Activated gamma-delta T cell treated with anti-CD3 and anti-CD28 coated beads, Interleukin-2, amount 50 U/mL, for 16 hours (primary cell): ENCODE measurements at regions not wholly inside any gene's neighbourhood (a gene's known extent, or its start where the extent isn't known, plus 50 kb on each side); places are given as distances from the start of the nearest gene placed in this dataset.
"Not testable (repeated sequence)": the region's sequence is repeated elsewhere in the genome, so short reads cannot be mapped to it uniquely, and the experiment has no call there.

ENCODE experiments used
- DNase-seq: peaks from one replicate; pipeline ENCODE4 v3.0.0-alpha.2; 2020; ENCODE audit warnings: low read depth

GRCh38 chr14:25436288-25436875 lies 386.4 kb upstream of the STXBP6 start:
- no peak for DNase-seq

GRCh38 chr14:25431211-25432076 lies 381.5 kb upstream of the STXBP6 start:
- no peak for DNase-seq

GRCh38 chr14:25430808-25431207 lies 380.9 kb upstream of the STXBP6 start:
- DNase-seq = no peak

GRCh38 chr14:25412998-25413397 lies 363.1 kb upstream of the STXBP6 start:
- DNase-seq = no peak

GRCh38 chr14:25411781-25412757 lies 362.1 kb upstream of the STXBP6 start:
- DNase-seq = no peak

- no peak for DNase-seq
Observed at GRCh38 chr14:25406818-25407217, 356.9 kb upstream of the STXBP6 start.

GRCh38 chr14:25400607-25401206 lies 350.8 kb upstream of the STXBP6 start:
- DNase-seq = peak; percentile 0

- no peak for DNase-seq
Observed at GRCh38 chr14:25396128-25396527, 346.2 kb upstream of the STXBP6 start.

- DNase-seq = no peak
Observed at GRCh38 chr14:25394791-25395391, 344.9 kb upstream of the STXBP6 start.

GRCh38 chr14:25394356-25394755 lies 344.4 kb upstream of the STXBP6 start:
- DNase-seq = no peak

- no peak for DNase-seq
Observed at GRCh38 chr14:25389948-25390347, 340.0 kb upstream of the STXBP6 start.

- DNase-seq = no peak
Observed at GRCh38 chr14:25381498-25381897, 331.6 kb upstream of the STXBP6 start.

- no peak for DNase-seq
Observed at GRCh38 chr14:25375639-25376038, 325.7 kb upstream of the STXBP6 start.

GRCh38 chr14:25371068-25371467 lies 321.1 kb upstream of the STXBP6 start:
- DNase-seq = no peak

- DNase-seq = not testable (repeated sequence)
Observed at GRCh38 chr14:25370057-25370456, 320.1 kb upstream of the STXBP6 start.

- no peak for DNase-seq
Observed at GRCh38 chr14:25358330-25358729, 308.4 kb upstream of the STXBP6 start.

GRCh38 chr14:25351269-25351668 lies 301.3 kb upstream of the STXBP6 start:
- DNase-seq = no peak

- no peak for DNase-seq
Observed at GRCh38 chr14:25350802-25351201, 300.9 kb upstream of the STXBP6 start.

GRCh38 chr14:25350021-25350420 lies 300.1 kb upstream of the STXBP6 start:
- DNase-seq = no peak

GRCh38 chr14:25349269-25349668 lies 299.3 kb upstream of the STXBP6 start:
- no peak for DNase-seq

GRCh38 chr14:25340882-25341281 lies 290.9 kb upstream of the STXBP6 start:
- DNase-seq = no peak

- DNase-seq = no peak
Observed at GRCh38 chr14:25322784-25323183, 272.8 kb upstream of the STXBP6 start.
